PFSK-1 (cell line): ENCODE measurements at regions not wholly inside any gene's neighbourhood (a gene's known extent, or its start where the extent isn't known, plus 50 kb on each side); places are given as distances from the start of the nearest gene placed in this dataset.

ENCODE experiments used
- FOXP2 ChIP-seq: optimal IDR thresholded peaks from 2 replicates; pipeline ENCODE3; 2011; ENCODE audit warnings: borderline replicate concordance, control low read depth, inconsistent platforms; ENCODE audit not compliant: insufficient read depth; ENCODE audit errors: extremely low read length, extremely low read depth
- POLR2AphosphoS5 ChIP-seq: IDR thresholded peaks from 2 replicates; pipeline ENCODE4 v1.6.1; 2012; ENCODE audit warnings: low read depth, mild to moderate bottlenecking, control low read depth, low read length, moderate library complexity
- REST ChIP-seq, 2 experiments: IDR thresholded peaks; 2 replicates each; pipeline versions ENCODE4 v1.6.1 to v1.8.0; 2011 to 2012; ENCODE audit warnings: low read depth in 2 of 2, low read length in 2 of 2, control low read depth in 1 of 2, inconsistent platforms in 1 of 2, mild to moderate bottlenecking in 1 of 2, moderate library complexity in 1 of 2; ENCODE audit not compliant: insufficient read depth in 1 of 2
- SIN3A ChIP-seq: IDR thresholded peaks from 2 replicates; pipeline ENCODE4 v1.6.1; 2012; ENCODE audit warnings: mild to moderate bottlenecking, low read length, moderate library complexity, borderline replicate concordance; ENCODE audit not compliant: insufficient read depth
- TAF1 ChIP-seq: IDR thresholded peaks from 2 replicates; pipeline ENCODE4 v1.6.1; 2012; ENCODE audit warnings: low read length, control low read depth, borderline replicate concordance; ENCODE audit not compliant: insufficient read depth

- no peak for TF ChIP-seq REST (IDR thresholded peaks at IDR 0.05; ENCODE audit: insufficient read depth in 1 of 2, low read depth in 2 of 2, low read length in 2 of 2)
- TF ChIP-seq FOXP2, result no peak
- no peak for TF ChIP-seq SIN3A
Measured at GRCh38 chr13:74280795-74281490, 146.7 kb upstream of the KLF12 start.

- TF ChIP-seq TAF1 (no peak), SIN3A (no peak), REST (IDR thresholded peaks at IDR 0.05; ENCODE audit: insufficient read depth in 1 of 2, low read depth in 2 of 2, low read length in 2 of 2) (no peak), FOXP2 (no peak), POLR2AphosphoS5 (no peak)
Measured at GRCh38 chr13:74280093-74280794, 146.0 kb upstream of the KLF12 start.

- TF ChIP-seq FOXP2 (no peak), TAF1 (no peak), REST (IDR thresholded peaks at IDR 0.05; ENCODE audit: insufficient read depth in 1 of 2, low read depth in 2 of 2, low read length in 2 of 2) (no peak), SIN3A (no peak), POLR2AphosphoS5 (no peak)
Measured at GRCh38 chr13:74278901-74279300, 144.7 kb upstream of the KLF12 start.

- TF ChIP-seq TAF1, result no peak
Measured at GRCh38 chr13:74274916-74275315, 140.7 kb upstream of the KLF12 start.

GRCh38 chr13:74273581-74273980 lies 139.4 kb upstream of the KLF12 start:
- TF ChIP-seq REST (IDR thresholded peaks at IDR 0.05; ENCODE audit: insufficient read depth in 1 of 2, low read depth in 2 of 2, low read length in 2 of 2) (no peak), TAF1 (no peak), POLR2AphosphoS5 (no peak), SIN3A (no peak), FOXP2 (no peak)
